ENCODE measurements at regions not wholly inside any gene's neighbourhood (a gene's known extent, or its start where the extent isn't known, plus 50 kb on each side); places are given as distances from the start of the nearest gene placed in this dataset.
"Not testable (repeated sequence)": the region's sequence is repeated elsewhere in the genome, so short reads cannot be mapped to it uniquely, and the experiment has no call there.

DNA sequence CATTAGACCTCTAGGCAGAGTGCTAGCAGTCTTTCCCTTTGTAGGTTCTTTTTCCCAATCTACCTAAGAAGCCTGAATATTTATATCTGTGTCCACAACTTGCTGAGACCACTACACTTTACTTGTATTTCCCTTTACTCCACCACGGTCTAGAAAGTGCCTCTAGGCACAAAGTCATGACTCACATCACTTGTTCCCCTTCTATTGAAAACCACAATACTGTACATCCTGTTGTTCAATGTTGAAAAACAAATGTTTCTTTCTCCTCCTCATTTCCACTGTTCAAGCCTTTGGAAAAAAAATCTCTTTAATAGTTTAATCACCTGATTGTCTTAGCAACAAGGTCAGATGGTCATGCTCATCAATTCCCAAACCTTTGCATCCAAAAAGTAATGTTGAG lies 326.7 kb downstream of the GUCY2F start:
- Mint-ChIP-seq H3K36me3 (ENCODE audit: low read depth) (no peaks in the 10 kb centered on the region), H3K4me1 (no peaks in the 10 kb centered on the region), H3K9me3 (peaks cover 25% of the 10 kb centered on the region)

DNA sequence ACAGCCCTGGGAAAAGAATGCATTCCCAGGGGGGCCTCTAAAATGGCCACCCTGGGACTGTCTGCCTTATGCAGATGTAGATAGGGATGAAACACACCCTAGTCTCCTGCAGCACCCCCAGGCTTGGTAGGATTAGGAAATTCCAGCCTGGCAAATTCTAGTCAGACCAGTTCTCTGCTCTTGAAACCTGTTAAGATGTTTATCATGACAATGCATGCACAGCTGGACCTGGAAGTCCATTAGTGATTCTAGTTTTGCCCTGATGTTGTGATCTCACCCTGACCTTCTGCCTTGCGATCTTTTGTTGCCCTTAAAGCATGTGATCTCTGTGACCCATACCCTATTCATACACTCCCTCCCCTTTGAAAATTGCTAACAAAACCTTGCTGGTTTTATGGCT lies 337.7 kb downstream of the GUCY2F start:
- H3K36me3 Mint-ChIP-seq (ENCODE audit: low read depth); H3K4me3 Mint-ChIP-seq; H3K27me3 Mint-ChIP-seq (ENCODE audit: low read depth, poor library complexity); H3K27ac Mint-ChIP-seq; DNase-seq; H3K4me1 Mint-ChIP-seq: not testable (repeated sequence)
- H3K9me3 Mint-ChIP-seq, result peaks cover 50% of the 10 kb centered on the region

More for the DNA sequence above, 326.7 kb downstream of the GUCY2F start:
- no peak overlapping the region for H3K4me3 Mint-ChIP-seq
- H3K27ac Mint-ChIP-seq, result no peak overlapping the region
- no peaks in the 10 kb centered on the region for H3K27me3 Mint-ChIP-seq (ENCODE audit: low read depth, poor library complexity)
- TF ChIP-seq CTCF (IDR thresholded peaks at IDR 0.05), result no peak
- no peak for DNase-seq

DNA sequence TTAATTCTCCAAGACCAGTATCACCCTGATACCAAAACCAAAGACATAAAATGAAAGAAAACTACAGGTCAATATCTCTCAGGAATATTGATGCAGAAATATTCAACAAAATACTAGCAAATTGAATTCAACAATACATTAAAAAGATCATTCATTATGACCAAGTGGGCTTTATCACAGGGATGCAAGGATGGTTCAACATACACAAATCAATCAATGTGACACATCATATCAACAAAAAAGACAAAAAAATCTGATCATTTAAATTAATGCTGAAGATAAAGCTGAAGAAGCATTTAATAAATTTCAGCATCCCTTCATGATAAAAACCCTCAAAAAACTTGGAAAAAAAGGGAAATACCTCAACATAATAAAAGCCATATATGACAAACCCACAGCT lies 341.4 kb downstream of the GUCY2F start:
- H3K4me1 Mint-ChIP-seq, result no peaks in the 10 kb centered on the region
- peaks cover 68% of the 10 kb centered on the region for H3K9me3 Mint-ChIP-seq
- no peaks in the 10 kb centered on the region for H3K27me3 Mint-ChIP-seq (ENCODE audit: low read depth, poor library complexity)
- TF ChIP-seq CTCF (IDR thresholded peaks at IDR 0.05), result no peak
- H3K27ac Mint-ChIP-seq, result no peak overlapping the region
- DNase-seq, result no peak
- H3K4me3 Mint-ChIP-seq, result no peak overlapping the region
- no peaks in the 10 kb centered on the region for H3K36me3 Mint-ChIP-seq (ENCODE audit: low read depth)

DNA sequence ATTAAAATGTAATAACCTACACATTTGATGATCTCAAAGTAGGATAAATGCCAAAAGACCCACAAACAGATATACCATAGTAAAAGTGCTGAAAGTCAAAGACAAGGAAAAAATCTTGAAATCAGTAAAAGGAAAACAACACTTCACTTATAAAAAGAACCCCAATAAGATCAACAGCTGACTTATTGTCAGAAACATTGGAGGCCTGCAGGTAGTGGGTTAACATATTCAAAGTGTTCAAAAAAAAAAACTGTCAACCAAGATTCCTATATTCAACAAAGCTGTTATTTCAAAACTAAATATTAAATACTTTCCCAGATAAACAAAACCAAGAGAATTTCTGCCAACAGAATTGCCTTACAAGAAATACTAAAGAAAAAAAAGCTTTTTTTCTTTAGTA lies 347.1 kb downstream of the GUCY2F start:
- no peak overlapping the region for H3K27ac Mint-ChIP-seq
- no peak for DNase-seq
- peaks cover 46% of the 10 kb centered on the region for H3K9me3 Mint-ChIP-seq
- H3K4me1 Mint-ChIP-seq, result no peaks in the 10 kb centered on the region
- TF ChIP-seq CTCF (IDR thresholded peaks at IDR 0.05), result no peak
- no peaks in the 10 kb centered on the region for H3K36me3 Mint-ChIP-seq (ENCODE audit: low read depth)
- H3K4me3 Mint-ChIP-seq, result no peak overlapping the region
- H3K27me3 Mint-ChIP-seq (ENCODE audit: low read depth, poor library complexity), result no peaks in the 10 kb centered on the region

GRCh38 chrX:109125304-109125703 lies 356.6 kb downstream of the GUCY2F start:
- H3K36me3 Mint-ChIP-seq (ENCODE audit: low read depth), result no peaks in the 10 kb centered on the region
- no peak for DNase-seq
- no peak overlapping the region for H3K27ac Mint-ChIP-seq
- no peak for TF ChIP-seq CTCF (IDR thresholded peaks at IDR 0.05)
- H3K4me3 Mint-ChIP-seq, result no peak overlapping the region
- peaks cover 4% of the 10 kb centered on the region for H3K4me1 Mint-ChIP-seq
- H3K27me3 Mint-ChIP-seq (ENCODE audit: low read depth, poor library complexity), result no peaks in the 10 kb centered on the region
- H3K9me3 Mint-ChIP-seq, result no peaks in the 10 kb centered on the region

GRCh38 chrX:109089359-109089758 lies 353.0 kb upstream of the IRS4 start:
- Mint-ChIP-seq H3K9me3 (peaks cover 7% of the 10 kb centered on the region), H3K4me3 (no peak overlapping the region), H3K36me3 (ENCODE audit: low read depth) (no peaks in the 10 kb centered on the region), H3K4me1 (no peaks in the 10 kb centered on the region), H3K27ac (no peak overlapping the region), H3K27me3 (ENCODE audit: low read depth, poor library complexity) (no peaks in the 10 kb centered on the region)
- no peak for TF ChIP-seq CTCF (IDR thresholded peaks at IDR 0.05)
- no peak for DNase-seq
